ENCODE measurements at regions not wholly inside any gene's neighbourhood (a gene's known extent, or its start where the extent isn't known, plus 50 kb on each side); places are given as distances from the start of the nearest gene placed in this dataset.

GRCh38 chr16:13643412-13643811 lies 276.5 kb upstream of the ERCC4 start:
- intact Hi-C loops (cut with micrococcal nuclease; ENCODE audit: unreplicated experiment) (no loop called here), in situ Hi-C loops (cut with HindIII; ENCODE audit: extremely low pct_ligation_motif_present, low pct_unique_long_range_greater_than_20kb) (no loop called here)
- no peak for ATAC-seq
- H3K27ac ChIP-seq (ENCODE audit: extremely low read length, insufficient read depth, low read length), result no peak overlapping the region
- no peak overlapping the region for H2AFZ ChIP-seq (ENCODE audit: low read length)
- H3K4me2 ChIP-seq (ENCODE audit: low read depth, low read length), result no peak overlapping the region
- TF ChIP-seq ZSCAN25 (CRISPR knock-in tag; IDR thresholded peaks at IDR 0.05) (no peak), JUN (CRISPR knock-in tag; IDR thresholded peaks at IDR 0.05) (no peak), FOXO4 (CRISPR knock-in tag; conservative IDR thresholded peaks at IDR 0.05) (no peak), FOXK2 (IDR thresholded peaks at IDR 0.05) (no peak), GMEB2 (CRISPR knock-in tag; IDR thresholded peaks at IDR 0.05; ENCODE audit: low read depth) (no peak), FOXA3 (CRISPR knock-in tag; IDR thresholded peaks at IDR 0.05) (no peak)
- H3K36me3 ChIP-seq (replicated peaks in 1 of 2; ENCODE audit: control insufficient read depth in 1 of 2, insufficient read depth in 2 of 2, low read length in 2 of 2), result no peaks in the 10 kb centered on the region
- 6% methylated on average over 3 of the region's 3 CpGs for WGBS (ENCODE audit: low lambda C conversion rate)
- no peak overlapping the region for H3K9ac ChIP-seq (ENCODE audit: insufficient read depth, low read depth, low read length)
- no peak for FAIRE-seq
- no peak overlapping the region for H3K4me3 ChIP-seq (replicated peaks in 1 of 3; ENCODE audit: insufficient read depth in 1 of 3, low read depth in 2 of 3, low read length in 3 of 3)
- H4K20me1 ChIP-seq (ENCODE audit: insufficient read depth, low read length), result no peaks in the 10 kb centered on the region
- H3K27me3 ChIP-seq (ENCODE audit: control insufficient read depth in 1 of 2, insufficient read depth in 2 of 2, low read length in 2 of 2), result no peaks in the 10 kb centered on the region
- no TSS peak for BruUV-seq (replicated peaks)
- ChIA-PET POLR2A (no interaction called here), CTCF (ENCODE audit: low intra/inter-chr PET ratio, low total read pairs) (no interaction called here)
- H3K4me1 ChIP-seq (ENCODE audit: insufficient read depth, low read length), result no peaks in the 10 kb centered on the region
- no peak for DNase-seq (ENCODE audit: low spot score)
- H3K9me3 ChIP-seq (ENCODE audit: low read length), result no peaks in the 10 kb centered on the region
- no peaks in the 10 kb centered on the region for H3K79me2 ChIP-seq (ENCODE audit: insufficient read depth, low read length)

GRCh38 chr16:13645601-13646245 lies 274.2 kb upstream of the ERCC4 start:
- in situ Hi-C loops (cut with HindIII; ENCODE audit: extremely low pct_ligation_motif_present, low pct_unique_long_range_greater_than_20kb), result no loop called here
- BruUV-seq (replicated peaks), result no TSS peak
- ChIA-PET POLR2A (no interaction called here), CTCF (ENCODE audit: low intra/inter-chr PET ratio, low total read pairs) (no interaction called here)
- ATAC-seq, result no peak
- Histone ChIP-seq H3K27ac (ENCODE audit: extremely low read length, insufficient read depth, low read length) (no peak overlapping the region), H4K20me1 (ENCODE audit: insufficient read depth, low read length) (no peaks in the 10 kb centered on the region), H3K4me3 (replicated peaks in 1 of 3; ENCODE audit: insufficient read depth in 1 of 3, low read depth in 2 of 3, low read length in 3 of 3) (no peak overlapping the region), H3K27me3 (ENCODE audit: control insufficient read depth in 1 of 2, insufficient read depth in 2 of 2, low read length in 2 of 2) (no peaks in the 10 kb centered on the region), H3K9me3 (ENCODE audit: low read length) (no peaks in the 10 kb centered on the region), H3K4me1 (ENCODE audit: insufficient read depth, low read length) (no peaks in the 10 kb centered on the region), H3K4me2 (ENCODE audit: low read depth, low read length) (no peak overlapping the region), H3K36me3 (replicated peaks in 1 of 2; ENCODE audit: control insufficient read depth in 1 of 2, insufficient read depth in 2 of 2, low read length in 2 of 2) (no peaks in the 10 kb centered on the region), H2AFZ (ENCODE audit: low read length) (no peak overlapping the region), H3K9ac (ENCODE audit: insufficient read depth, low read depth, low read length) (no peak overlapping the region), H3K79me2 (ENCODE audit: insufficient read depth, low read length) (no peaks in the 10 kb centered on the region)
- FAIRE-seq, result no peak
- DNase-seq (ENCODE audit: low spot score), result no peak
- intact Hi-C loops (cut with micrococcal nuclease; ENCODE audit: unreplicated experiment), result no loop called here
- WGBS (ENCODE audit: low lambda C conversion rate), result 6% methylated on average over 6 of the region's 6 CpGs
- TF ChIP-seq PREB (CRISPR knock-in tag; IDR thresholded peaks at IDR 0.05) (no peak), HDAC6 (IDR thresholded peaks at IDR 0.05; ENCODE audit: low read depth, low read length) (no peak)
